OCI-LY7 (cell line): ENCODE measurements at regions not wholly inside any gene's neighbourhood (a gene's known extent, or its start where the extent isn't known, plus 50 kb on each side); places are given as distances from the start of the nearest gene placed in this dataset.

Experiments
- EZH2phosphoT487 ChIP-seq: fragments of 200-600 bp; sonication (generic); IDR thresholded peaks from 2 replicates; pipeline ENCODE4 v1.6.1; 2018; ENCODE audit warnings: low read depth, borderline replicate concordance, mild to moderate bottlenecking, mixed run types, antibody characterized with exemption, low read length, moderate library complexity, mixed read lengths
- TF ChIP-seq, protein P1 (sequence below): fragments of 200-600 bp; sonication (generic); conservative IDR thresholded peaks from 2 replicates; pipeline ENCODE4 v1.5.1; 2014; ENCODE audit warnings: mild to moderate bottlenecking, antibody characterized with exemption, low read length, moderate library complexity, mixed read lengths

- TF ChIP-seq, protein P1, sequence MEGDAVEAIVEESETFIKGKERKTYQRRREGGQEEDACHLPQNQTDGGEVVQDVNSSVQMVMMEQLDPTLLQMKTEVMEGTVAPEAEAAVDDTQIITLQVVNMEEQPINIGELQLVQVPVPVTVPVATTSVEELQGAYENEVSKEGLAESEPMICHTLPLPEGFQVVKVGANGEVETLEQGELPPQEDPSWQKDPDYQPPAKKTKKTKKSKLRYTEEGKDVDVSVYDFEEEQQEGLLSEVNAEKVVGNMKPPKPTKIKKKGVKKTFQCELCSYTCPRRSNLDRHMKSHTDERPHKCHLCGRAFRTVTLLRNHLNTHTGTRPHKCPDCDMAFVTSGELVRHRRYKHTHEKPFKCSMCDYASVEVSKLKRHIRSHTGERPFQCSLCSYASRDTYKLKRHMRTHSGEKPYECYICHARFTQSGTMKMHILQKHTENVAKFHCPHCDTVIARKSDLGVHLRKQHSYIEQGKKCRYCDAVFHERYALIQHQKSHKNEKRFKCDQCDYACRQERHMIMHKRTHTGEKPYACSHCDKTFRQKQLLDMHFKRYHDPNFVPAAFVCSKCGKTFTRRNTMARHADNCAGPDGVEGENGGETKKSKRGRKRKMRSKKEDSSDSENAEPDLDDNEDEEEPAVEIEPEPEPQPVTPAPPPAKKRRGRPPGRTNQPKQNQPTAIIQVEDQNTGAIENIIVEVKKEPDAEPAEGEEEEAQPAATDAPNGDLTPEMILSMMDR, result no peak
- TF ChIP-seq EZH2phosphoT487, result no peak
Measured at GRCh38 chr6:20325641-20326421, 75.8 kb upstream of the E2F3 start.
